NCI-H2107 treated with DMSO at 0.1 percent for 48 hours (cell line): ENCODE measurements at regions not wholly inside any gene's neighbourhood (a gene's known extent, or its start where the extent isn't known, plus 50 kb on each side); places are given as distances from the start of the nearest gene placed in this dataset.

Experiments used
- DNase-seq: peaks from one replicate; lab custom pipeline; 2025; ENCODE audit not compliant: unreplicated experiment; lab: John Stamatoyannopoulos, UW

- no peak for DNase-seq
These were observed 248.1 kb upstream of the OPRM1 start for GRCh38 chr6:153790876-153791473.

- DNase-seq = no peak
These were observed 249.0 kb upstream of the OPRM1 start for GRCh38 chr6:153790048-153790447.

GRCh38 chr6:153787341-153787606 is 251.8 kb upstream of the OPRM1 start:
- no peak for DNase-seq

- DNase-seq = no peak
These were observed 257.7 kb upstream of the OPRM1 start for GRCh38 chr6:153781306-153781705.

- no peak for DNase-seq
These were observed 259.0 kb upstream of the OPRM1 start for GRCh38 chr6:153780011-153780410.

- DNase-seq = no peak
These were observed 260.8 kb upstream of the OPRM1 start for GRCh38 chr6:153778216-153778615.

GRCh38 chr6:153771577-153771976 is 267.5 kb upstream of the OPRM1 start:
- no peak for DNase-seq

GRCh38 chr6:153767127-153767526 is 271.9 kb upstream of the OPRM1 start:
- DNase-seq = no peak

GRCh38 chr6:153758516-153758915 is 280.5 kb upstream of the OPRM1 start:
- no peak for DNase-seq

GRCh38 chr6:153735761-153736160 is 303.3 kb upstream of the OPRM1 start:
- DNase-seq = no peak

- DNase-seq = no peak
These were observed 309.9 kb upstream of the OPRM1 start for GRCh38 chr6:153729189-153729588.

- DNase-seq = no peak
These were observed 311.2 kb upstream of the OPRM1 start for GRCh38 chr6:153727885-153728284.

GRCh38 chr6:153725456-153725855 is 313.6 kb upstream of the OPRM1 start:
- DNase-seq = no peak

GRCh38 chr6:153720732-153721131 is 318.3 kb upstream of the OPRM1 start:
- DNase-seq = no peak

- no peak for DNase-seq
These were observed 333.6 kb upstream of the OPRM1 start for GRCh38 chr6:153705429-153705828.

GRCh38 chr6:153702671-153703070 is 336.4 kb upstream of the OPRM1 start:
- DNase-seq = no peak

- DNase-seq = no peak
These were observed 340.4 kb upstream of the OPRM1 start for GRCh38 chr6:153698637-153699036.

- DNase-seq = no peak
These were observed 341.0 kb upstream of the OPRM1 start for GRCh38 chr6:153698001-153698400.

- DNase-seq = no peak
These were observed 361.5 kb upstream of the OPRM1 start for GRCh38 chr6:153677522-153677921.

GRCh38 chr6:153673750-153674149 is 365.3 kb upstream of the OPRM1 start:
- DNase-seq = no peak

- DNase-seq = no peak
These were observed 365.8 kb upstream of the OPRM1 start for GRCh38 chr6:153673225-153673624.

GRCh38 chr6:153670403-153671026 is 368.5 kb upstream of the OPRM1 start:
- DNase-seq = no peak

GRCh38 chr6:153668758-153669157 is 370.3 kb upstream of the OPRM1 start:
- DNase-seq = no peak
